ENCODE measurements at regions not wholly inside any gene's neighbourhood (a gene's known extent, or its start where the extent isn't known, plus 50 kb on each side); places are given as distances from the start of the nearest gene placed in this dataset.

- no peaks in the 10 kb centered on the region for H4K20me1 ChIP-seq (ENCODE audit: insufficient read depth, low read length)
- no peaks in the 10 kb centered on the region for H3K36me3 ChIP-seq (replicated peaks in 1 of 2; ENCODE audit: control insufficient read depth in 1 of 2, insufficient read depth in 2 of 2, low read length in 2 of 2)
- no peak for ATAC-seq
- 37% methylated on average over 2 of the region's 2 CpGs for WGBS (ENCODE audit: low lambda C conversion rate)
- in situ Hi-C loops (cut with HindIII; ENCODE audit: extremely low pct_ligation_motif_present, low pct_unique_long_range_greater_than_20kb) (no loop called here), intact Hi-C loops (cut with micrococcal nuclease; ENCODE audit: unreplicated experiment) (no loop called here)
- no peak overlapping the region for H3K4me2 ChIP-seq (ENCODE audit: low read depth, low read length)
- no peak overlapping the region for H3K4me3 ChIP-seq (replicated peaks in 1 of 3; ENCODE audit: insufficient read depth in 1 of 3, low read depth in 2 of 3, low read length in 3 of 3)
- H2AFZ ChIP-seq (ENCODE audit: low read length): no peak overlapping the region
- H3K27me3 ChIP-seq (ENCODE audit: control insufficient read depth in 1 of 2, insufficient read depth in 2 of 2, low read length in 2 of 2): no peaks in the 10 kb centered on the region
- no peak for DNase-seq (ENCODE audit: low spot score)
- no TSS peak for BruUV-seq (replicated peaks)
- no peaks in the 10 kb centered on the region for H3K4me1 ChIP-seq (ENCODE audit: insufficient read depth, low read length)
- no peak overlapping the region for H3K27ac ChIP-seq (ENCODE audit: extremely low read length, insufficient read depth, low read length)
- ChIA-PET POLR2A (no interaction called here), CTCF (ENCODE audit: low intra/inter-chr PET ratio, low total read pairs) (no interaction called here)
- no peaks in the 10 kb centered on the region for H3K79me2 ChIP-seq (ENCODE audit: insufficient read depth, low read length)
- TF ChIP-seq ZFY (CRISPR knock-in tag; IDR thresholded peaks at IDR 0.05) (no peak), CHD4 (IDR thresholded peaks at IDR 0.05; ENCODE audit: borderline replicate concordance, low read length) (no peak), ZNF761 (CRISPR knock-in tag; conservative IDR thresholded peaks at IDR 0.05) (no peak), MEIS1 (CRISPR knock-in tag; IDR thresholded peaks at IDR 0.05; ENCODE audit: borderline replicate concordance) (no peak), PCBP2 (optimal IDR thresholded peaks at IDR 0.05; ENCODE audit: low read depth, low read length, poor library complexity, severe bottlenecking) (no peak), SRSF4 (IDR thresholded peaks at IDR 0.05; ENCODE audit: low read depth, low read length, poor library complexity, severe bottlenecking) (no peak), ZNF772 (CRISPR knock-in tag; IDR thresholded peaks at IDR 0.05) (no peak), NR2F1 (CRISPR knock-in tag; IDR thresholded peaks at IDR 0.05) (no peak), FOXP1 (IDR thresholded peaks at IDR 0.05) (no peak), FOXP1 (CRISPR knock-in tag; IDR thresholded peaks at IDR 0.05) (no peak), TMF1 (CRISPR knock-in tag; IDR thresholded peaks at IDR 0.05; ENCODE audit: low read depth) (no peak), ZNF256 (CRISPR knock-in tag; conservative IDR thresholded peaks at IDR 0.05) (no peak), GZF1 (CRISPR knock-in tag; IDR thresholded peaks at IDR 0.05) (no peak), STAT6 (CRISPR knock-in tag; IDR thresholded peaks at IDR 0.05; ENCODE audit: borderline replicate concordance) (no peak), ZNF281 (CRISPR knock-in tag; IDR thresholded peaks at IDR 0.05; ENCODE audit: borderline replicate concordance) (no peak), SUZ12 (IDR thresholded peaks at IDR 0.05; ENCODE audit: low read depth, low read length) (no peak), ZNF746 (CRISPR knock-in tag; IDR thresholded peaks at IDR 0.05) (no peak), PCBP1 (IDR thresholded peaks at IDR 0.05; ENCODE audit: borderline replicate concordance, low read depth, low read length) (no peak)
- H3K9ac ChIP-seq (ENCODE audit: insufficient read depth, low read depth, low read length): no peak overlapping the region
- no peak for FAIRE-seq
- no peaks in the 10 kb centered on the region for H3K9me3 ChIP-seq (ENCODE audit: low read length)
These were observed 1244.1 kb downstream of the ROBO2 start for GRCh38 chr3:78283994-78284393.
